HepG2 (cell line): ENCODE measurements at regions not wholly inside any gene's neighbourhood (a gene's known extent, or its start where the extent isn't known, plus 50 kb on each side); places are given as distances from the start of the nearest gene placed in this dataset.

Experiments used
- ATAC-seq: fragments of 200-7000 bp; cut with Tn5 transposase; 3 replicates; pipeline ENCODE4 v1.9.1; 2020; ENCODE audit warnings: mild to moderate bottlenecking, moderate library complexity
- BruUV-seq: library from RNA; stranded (reverse); fragments of 400-500 nt; replicated peaks from 2 replicates; lab custom pipeline; 2021; lab: Mats Ljungman, UMichigan
- CTCF ChIA-PET: fragments of 300-600 bp; formaldehyde crosslinking; extraction: SDS; loops from one replicate; lab custom pipeline; 2021; ENCODE audit warnings: low total read pairs, inconsistent platforms, low intra/inter-chr PET ratio; lab: Yijun Ruan, JAX
- POLR2A ChIA-PET: fragments of 350-600 bp; sonication (Branson Sonifier 250); formaldehyde crosslinking; loops from one replicate; lab custom pipeline; 2020; ENCODE audit warnings: antibody characterized with exemption, inconsistent platforms; lab: Yijun Ruan, JAX
- DNase-seq: peaks from one replicate; pipeline ENCODE4 v3.0.0-alpha.2; 2015; ENCODE audit warnings: low spot score
- FAIRE-seq: peaks from 3 replicates; lab custom pipeline; 2011; peaks lifted over from hg19 to GRCh38; lab: Jason Lieb, UNC
- H2AFZ ChIP-seq: one replicate; pipeline ENCODE4 v1.6.1; 2011; ENCODE audit warnings: low read length, inconsistent platforms
- H3K27ac ChIP-seq: fragments of 300-600 bp; 3 replicates; pipeline ENCODE4 v1.8.0; 2011; ENCODE audit warnings: mixed run types, mild to moderate bottlenecking, mixed read lengths, low read length, inconsistent platforms; ENCODE audit not compliant: insufficient read depth; ENCODE audit errors: extremely low read length
- H3K27me3 ChIP-seq, 2 experiments: fragments of 200-600 bp in 1 of 2; 2 replicates in 1 of 2; 3 replicates in 1 of 2; pipeline versions ENCODE4 v1.6.0 to v1.8.0; 2011; ENCODE audit warnings: low read length in 2 of 2, mild to moderate bottlenecking in 2 of 2, moderate library complexity in 2 of 2, inconsistent platforms in 1 of 2; ENCODE audit not compliant: insufficient read depth in 2 of 2, control insufficient read depth in 1 of 2
- H3K36me3 ChIP-seq, 2 experiments: fragments of 200-600 bp in 1 of 2; replicated peaks in 1 of 2; 2 replicates in 1 of 2; 3 replicates in 1 of 2; pipeline versions ENCODE4 v1.5.1 to v1.8.0; 2011; ENCODE audit warnings: low read length in 2 of 2, inconsistent platforms in 1 of 2; ENCODE audit not compliant: insufficient read depth in 2 of 2, control insufficient read depth in 1 of 2
- H3K4me1 ChIP-seq: 2 replicates; pipeline ENCODE4 v1.5.1; 2012; ENCODE audit warnings: low read length, inconsistent platforms; ENCODE audit not compliant: insufficient read depth
- H3K4me2 ChIP-seq: 2 replicates; pipeline ENCODE4 v1.6.0; 2011; ENCODE audit warnings: low read depth, low read length, inconsistent platforms
- H3K4me3 ChIP-seq, 3 experiments: fragments of 200-600 bp in 1 of 3; sonication (generic), shearing (Covaris generic) in 1 of 3; replicated peaks in 1 of 3; 2 replicates each; pipeline ENCODE4 v1.5.1; 2011 to 2016; ENCODE audit warnings: low read length in 3 of 3, inconsistent platforms in 2 of 3, low read depth in 2 of 3, mild to moderate bottlenecking in 2 of 3, control low read depth in 1 of 3, mixed read lengths in 1 of 3; ENCODE audit not compliant: insufficient read depth in 1 of 3
- H3K79me2 ChIP-seq: one replicate; pipeline ENCODE4 v1.6.1; 2011; ENCODE audit warnings: low read length, inconsistent platforms; ENCODE audit not compliant: insufficient read depth
- H3K9ac ChIP-seq: 2 replicates; pipeline ENCODE4 v1.6.0; 2011; ENCODE audit warnings: mild to moderate bottlenecking, low read depth, low read length, inconsistent platforms; ENCODE audit not compliant: insufficient read depth
- H3K9me3 ChIP-seq: 2 replicates; pipeline ENCODE4 v1.5.1; 2012; ENCODE audit warnings: mild to moderate bottlenecking, low read length
- H4K20me1 ChIP-seq: 2 replicates; pipeline ENCODE4 v1.6.0; 2011; ENCODE audit warnings: inconsistent platforms, mild to moderate bottlenecking, low read length, moderate library complexity; ENCODE audit not compliant: insufficient read depth
- CTCF ChIP-seq: sonication (generic); formaldehyde crosslinking; IDR thresholded peaks from 2 replicates; pipeline ENCODE4 v1.5.0; 2020; ENCODE audit warnings: mild to moderate bottlenecking, missing genetic modification reagents, moderate library complexity
- DMAP1 ChIP-seq: IDR thresholded peaks from 2 replicates; pipeline ENCODE4 v1.6.1; 2016
- JARID2 ChIP-seq: sonication (generic); formaldehyde crosslinking; IDR thresholded peaks from 2 replicates; pipeline ENCODE4 v1.8.1; 2023; ENCODE audit warnings: missing genetic modification reagents, inconsistent platforms; ENCODE audit not compliant: insufficient replicate concordance
- ZBTB26 ChIP-seq: IDR thresholded peaks from 2 replicates; pipeline ENCODE4 v1.6.1; 2016; ENCODE audit warnings: missing compliant biosample characterization, missing genetic modification reagents, borderline replicate concordance
- ZBTB44 ChIP-seq: sonication (generic); formaldehyde crosslinking; IDR thresholded peaks from 2 replicates; pipeline ENCODE4 v1.4.0; 2020; ENCODE audit warnings: missing genetic modification reagents
- ZNF280D ChIP-seq: sonication (generic); formaldehyde crosslinking; IDR thresholded peaks from 2 replicates; pipeline ENCODE4 v1.5.1; 2020; ENCODE audit warnings: mild to moderate bottlenecking, missing genetic modification reagents
- ZNF510 ChIP-seq: sonication (generic); formaldehyde crosslinking; IDR thresholded peaks from 2 replicates; pipeline ENCODE4 v1.4.0; 2020; ENCODE audit warnings: low read depth, mild to moderate bottlenecking, missing genetic modification reagents
- ZNF580 ChIP-seq: IDR thresholded peaks from 2 replicates; pipeline ENCODE4 v1.6.1; 2016; ENCODE audit warnings: low read depth, borderline replicate concordance
- ZNF639 ChIP-seq: conservative IDR thresholded peaks from 2 replicates; pipeline ENCODE4 v1.6.1; 2018; ENCODE audit warnings: missing genetic modification reagents
- WGBS: methylation state at CpG from one replicate; pipeline ENCODE4 v1.1.6; 2017; ENCODE audit warnings: low lambda C conversion rate; 5-methylcytosine and 5-hydroxymethylcytosine counted together
- in situ Hi-C: cut with HindIII; loops from 2 replicates; pipeline ENCODE4 v1.10.0; 2017; ENCODE audit warnings: low pct_unique_long_range_greater_than_20kb; ENCODE audit not compliant: extremely low pct_ligation_motif_present
- intact Hi-C: fragments of 100-400 bp; cut with micrococcal nuclease; formaldehyde crosslinking; loops from one replicate; pipeline ENCODE4 v1.10.0; 2022; ENCODE audit not compliant: unreplicated experiment

GRCh38 chr18:76679945-76680344 is 142.4 kb upstream of the ZNF236 start:
- ATAC-seq (no peak), DNase-seq (no peak), FAIRE-seq (no peak)
- ChIA-PET POLR2A (no interaction called here), CTCF (no interaction called here)
- no peak overlapping the region for H3K4me2 ChIP-seq
- no peak overlapping the region for H3K27ac ChIP-seq
- 69% methylated on average over 8 of the region's 8 CpGs for WGBS
- no peaks in the 10 kb centered on the region for H3K79me2 ChIP-seq
- peaks cover 0 to 44% of the 10 kb centered on the region in 2 experiments for H3K27me3 ChIP-seq
- intact Hi-C loops = no loop called here
- no peak overlapping the region for H2AFZ ChIP-seq
- no peaks in the 10 kb centered on the region for H3K9me3 ChIP-seq
- no peak overlapping the region for H3K9ac ChIP-seq
- no peaks in the 10 kb centered on the region for H3K4me1 ChIP-seq
- H3K36me3 ChIP-seq = no peaks in the 10 kb centered on the region
- H4K20me1 ChIP-seq = no peaks in the 10 kb centered on the region
- BruUV-seq = no TSS peak
- TF ChIP-seq DMAP1 (CRISPR knock-in tag) (no peak), ZNF580 (CRISPR knock-in tag) (no peak), ZBTB26 (CRISPR knock-in tag) (no peak), ZBTB44 (no peak), JARID2 (CRISPR knock-in tag) (no peak)
- in situ Hi-C loops = no loop called here
- H3K4me3 ChIP-seq = no peak overlapping the region

- no CpG with 5 or more reads among the region's 7 CpGs for WGBS
- no peak overlapping the region for H3K4me2 ChIP-seq
- intact Hi-C loops (no loop called here), in situ Hi-C loops (no loop called here)
- no peak overlapping the region for H3K27ac ChIP-seq
- ChIA-PET CTCF (no interaction called here), POLR2A (no interaction called here)
- H3K4me3 ChIP-seq = no peak overlapping the region
- H2AFZ ChIP-seq = no peak overlapping the region
- no peaks in the 10 kb centered on the region for H4K20me1 ChIP-seq
- peak; percentile 94 for ATAC-seq
- H3K36me3 ChIP-seq = no peaks in the 10 kb centered on the region
- peak; percentile 11 for DNase-seq
- peaks cover 0 to 46% of the 10 kb centered on the region in 2 experiments for H3K27me3 ChIP-seq
- H3K9me3 ChIP-seq = no peaks in the 10 kb centered on the region
- FAIRE-seq = no peak
- H3K4me1 ChIP-seq = no peaks in the 10 kb centered on the region
- no peaks in the 10 kb centered on the region for H3K79me2 ChIP-seq
- no peak overlapping the region for H3K9ac ChIP-seq
- no TSS peak for BruUV-seq
- TF ChIP-seq ZNF510 (no peak), CTCF (peak; percentile 57; the same call in 1 of the 2 replicates), ZNF280D (CRISPR knock-in tag) (no peak), ZNF639 (no peak)
These were observed 143.1 kb upstream of the ZNF236 start for GRCh38 chr18:76679259-76679658.
